Chondrocyte (in vitro differentiated cells): ENCODE measurements at regions not wholly inside any gene's neighbourhood (a gene's known extent, or its start where the extent isn't known, plus 50 kb on each side); places are given as distances from the start of the nearest gene placed in this dataset.

ENCODE experiments used
- DNase-seq: peaks from one replicate; pipeline ENCODE4 v3.0.0; 2021; ENCODE audit warnings: mixed read lengths, low spot score
- H3K27ac Mint-ChIP-seq: one replicate; pipeline ENCODE4 v1.8.0; 2021; ENCODE audit warnings: mild to moderate bottlenecking, moderate library complexity, mixed read lengths; ENCODE audit not compliant: unreplicated experiment
- H3K27me3 Mint-ChIP-seq: 2 replicates; pipeline ENCODE4 v1.8.0; 2021; ENCODE audit warnings: low read depth, mixed read lengths
- H3K36me3 Mint-ChIP-seq: 2 replicates; pipeline ENCODE4 v1.8.0; 2021; ENCODE audit warnings: low read depth, mixed read lengths
- H3K4me1 Mint-ChIP-seq: 2 replicates; pipeline ENCODE4 v1.8.0; 2021; ENCODE audit warnings: low read depth, mild to moderate bottlenecking, mixed read lengths
- H3K4me3 Mint-ChIP-seq: one replicate; pipeline ENCODE4 v1.8.0; 2021; ENCODE audit warnings: mild to moderate bottlenecking, moderate library complexity, mixed read lengths; ENCODE audit not compliant: unreplicated experiment
- H3K9me3 Mint-ChIP-seq: 2 replicates; pipeline ENCODE4 v1.8.0; 2021; ENCODE audit warnings: low read depth, mixed read lengths
- CTCF ChIP-seq: fragments of 200-600 bp; sonication (generic); IDR thresholded peaks from 2 replicates; pipeline ENCODE4 v1.5.0; 2021; ENCODE audit warnings: antibody characterized with exemption, mild to moderate bottlenecking, moderate library complexity

- Mint-ChIP-seq H3K27me3 (peaks cover 6% of the 10 kb centered on the region), H3K4me3 (no peak overlapping the region), H3K9me3 (peaks cover 4% of the 10 kb centered on the region), H3K36me3 (no peaks in the 10 kb centered on the region), H3K27ac (no peak overlapping the region), H3K4me1 (no peaks in the 10 kb centered on the region)
- no peak for DNase-seq
- TF ChIP-seq CTCF: no peak
These were observed 355.0 kb downstream of the CDH10 start for GRCh38 chr5:24289582-24290335.

- Mint-ChIP-seq H3K4me1 (no peaks in the 10 kb centered on the region), H3K36me3 (no peaks in the 10 kb centered on the region), H3K27ac (no peak overlapping the region), H3K9me3 (peaks cover 4% of the 10 kb centered on the region), H3K4me3 (no peak overlapping the region), H3K27me3 (peaks cover 4% of the 10 kb centered on the region)
- TF ChIP-seq CTCF: no peak
- no peak for DNase-seq
These were observed 354.2 kb downstream of the CDH10 start for GRCh38 chr5:24290536-24290935.

- peaks cover 4% of the 10 kb centered on the region for H3K9me3 Mint-ChIP-seq
- DNase-seq: no peak
- no peaks in the 10 kb centered on the region for H3K36me3 Mint-ChIP-seq
- H3K27ac Mint-ChIP-seq: no peak overlapping the region
- H3K4me1 Mint-ChIP-seq: no peaks in the 10 kb centered on the region
- H3K27me3 Mint-ChIP-seq: no peaks in the 10 kb centered on the region
- no peak overlapping the region for H3K4me3 Mint-ChIP-seq
- TF ChIP-seq CTCF: no peak
These were observed 352.9 kb downstream of the CDH10 start for GRCh38 chr5:24291916-24292315.

GRCh38 chr5:24294333-24294732, 350.4 kb downstream of the CDH10 start:
- TF ChIP-seq CTCF: no peak
- Mint-ChIP-seq H3K4me1 (no peaks in the 10 kb centered on the region), H3K27me3 (no peaks in the 10 kb centered on the region), H3K27ac (no peak overlapping the region), H3K36me3 (no peaks in the 10 kb centered on the region), H3K4me3 (no peak overlapping the region), H3K9me3 (peaks cover 4% of the 10 kb centered on the region)
- no peak for DNase-seq

GRCh38 chr5:24314106-24314505, 330.7 kb downstream of the CDH10 start:
- TF ChIP-seq CTCF: no peak
- Mint-ChIP-seq H3K36me3 (peaks cover 7% of the 10 kb centered on the region), H3K9me3 (peaks cover 36% of the 10 kb centered on the region), H3K27me3 (no peaks in the 10 kb centered on the region), H3K4me1 (no peaks in the 10 kb centered on the region), H3K4me3 (no peak overlapping the region), H3K27ac (no peak overlapping the region)
- peak; percentile 88 for DNase-seq
